Osteocyte (in vitro differentiated cells): ENCODE measurements at regions not wholly inside any gene's neighbourhood (a gene's known extent, or its start where the extent isn't known, plus 50 kb on each side); places are given as distances from the start of the nearest gene placed in this dataset.

ENCODE experiments used
- DNase-seq: peaks from one replicate; pipeline ENCODE4 v3.0.0; 2021; ENCODE audit warnings: mixed read lengths; ENCODE audit not compliant: unreplicated experiment; ENCODE audit errors: extremely low spot score
- H3K27ac Mint-ChIP-seq: one replicate; pipeline ENCODE4 v1.8.0; 2021; ENCODE audit warnings: mild to moderate bottlenecking, mixed read lengths; ENCODE audit not compliant: unreplicated experiment
- H3K27me3 Mint-ChIP-seq: one replicate; pipeline ENCODE4 v1.8.0; 2021; ENCODE audit warnings: mixed read lengths; ENCODE audit not compliant: unreplicated experiment
- H3K36me3 Mint-ChIP-seq: one replicate; pipeline ENCODE4 v1.8.0; 2021; ENCODE audit warnings: mixed read lengths; ENCODE audit not compliant: unreplicated experiment
- H3K4me1 Mint-ChIP-seq: one replicate; pipeline ENCODE4 v1.8.0; 2021; ENCODE audit warnings: mixed read lengths; ENCODE audit not compliant: unreplicated experiment
- H3K4me3 Mint-ChIP-seq: one replicate; pipeline ENCODE4 v1.8.0; 2021; ENCODE audit warnings: mild to moderate bottlenecking, moderate library complexity, mixed read lengths; ENCODE audit not compliant: unreplicated experiment
- H3K9me3 Mint-ChIP-seq: one replicate; pipeline ENCODE4 v1.8.0; 2021; ENCODE audit warnings: mixed read lengths; ENCODE audit not compliant: unreplicated experiment
- CTCF ChIP-seq: fragments of 200-600 bp; sonication (generic); IDR thresholded peaks from 2 replicates; pipeline ENCODE4 v1.5.0; 2021; ENCODE audit warnings: antibody characterized with exemption, mild to moderate bottlenecking, moderate library complexity

- DNase-seq: peak; percentile 85
- Mint-ChIP-seq H3K9me3 (no peaks in the 10 kb centered on the region), H3K4me1 (peaks cover 16% of the 10 kb centered on the region), H3K27ac (no peak overlapping the region), H3K36me3 (no peaks in the 10 kb centered on the region), H3K4me3 (peak overlapping the region; percentile 51), H3K27me3 (peaks cover 2% of the 10 kb centered on the region)
- peak; percentile 80 for TF ChIP-seq CTCF
Measured at GRCh38 chr3:28916713-28917499, 364.0 kb upstream of the RBMS3 start.

GRCh38 chr3:28917895-28918475 is 362.9 kb upstream of the RBMS3 start:
- H3K27ac Mint-ChIP-seq: no peak overlapping the region
- H3K4me3 Mint-ChIP-seq: no peak overlapping the region
- DNase-seq: no peak
- H3K4me1 Mint-ChIP-seq: peaks cover 16% of the 10 kb centered on the region
- no peak for TF ChIP-seq CTCF
- H3K36me3 Mint-ChIP-seq: no peaks in the 10 kb centered on the region
- peaks cover 2% of the 10 kb centered on the region for H3K27me3 Mint-ChIP-seq
- H3K9me3 Mint-ChIP-seq: no peaks in the 10 kb centered on the region

- Mint-ChIP-seq H3K4me3 (no peak overlapping the region), H3K27ac (no peak overlapping the region), H3K9me3 (no peaks in the 10 kb centered on the region), H3K27me3 (no peaks in the 10 kb centered on the region), H3K36me3 (no peaks in the 10 kb centered on the region), H3K4me1 (peaks cover 2% of the 10 kb centered on the region)
- TF ChIP-seq CTCF: no peak
- DNase-seq: no peak
Measured at GRCh38 chr3:28922376-28922775, 358.5 kb upstream of the RBMS3 start.

- H3K4me3 Mint-ChIP-seq: no peak overlapping the region
- no peak for DNase-seq
- no peaks in the 10 kb centered on the region for H3K27me3 Mint-ChIP-seq
- no peaks in the 10 kb centered on the region for H3K36me3 Mint-ChIP-seq
- H3K9me3 Mint-ChIP-seq: no peaks in the 10 kb centered on the region
- H3K27ac Mint-ChIP-seq: no peak overlapping the region
- TF ChIP-seq CTCF: no peak
- H3K4me1 Mint-ChIP-seq: peaks cover 2% of the 10 kb centered on the region
Measured at GRCh38 chr3:28923994-28924393, 356.9 kb upstream of the RBMS3 start.

GRCh38 chr3:28924744-28925360 is 356.0 kb upstream of the RBMS3 start:
- H3K4me1 Mint-ChIP-seq: peaks cover 2% of the 10 kb centered on the region
- H3K36me3 Mint-ChIP-seq: no peaks in the 10 kb centered on the region
- no peak for DNase-seq
- H3K27ac Mint-ChIP-seq: no peak overlapping the region
- TF ChIP-seq CTCF: no peak
- no peaks in the 10 kb centered on the region for H3K9me3 Mint-ChIP-seq
- no peak overlapping the region for H3K4me3 Mint-ChIP-seq
- no peaks in the 10 kb centered on the region for H3K27me3 Mint-ChIP-seq
